ENCODE measurements at regions not wholly inside any gene's neighbourhood (a gene's known extent, or its start where the extent isn't known, plus 50 kb on each side); places are given as distances from the start of the nearest gene placed in this dataset.

DNA sequence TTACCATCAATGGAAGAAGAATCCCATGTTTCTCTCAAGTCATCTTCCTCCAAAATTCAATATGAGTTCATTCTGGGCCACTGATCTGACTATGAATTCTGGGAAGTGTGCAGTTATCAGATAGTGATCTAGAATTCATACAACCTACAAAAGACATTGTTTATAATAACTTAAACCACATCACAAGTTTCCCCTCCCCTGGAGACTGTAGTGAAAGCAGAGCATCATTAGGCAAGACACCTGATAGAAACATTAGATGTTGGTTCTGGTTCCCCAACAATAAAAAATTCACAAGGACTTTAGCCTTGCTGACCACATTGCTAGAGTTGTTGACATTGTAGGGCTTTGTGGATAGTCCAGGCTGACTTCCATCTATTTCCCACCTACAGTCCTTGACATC lies 506.4 kb upstream of the JAG1 start:
- TF ChIP-seq DNMT1 (CRISPR knock-in tag; IDR thresholded peaks at IDR 0.05) (no peak), CREB1 (IDR thresholded peaks at IDR 0.05) (no peak), CREB1 (CRISPR knock-in tag; IDR thresholded peaks at IDR 0.05) (no peak), SMYD3 (CRISPR knock-in tag; IDR thresholded peaks at IDR 0.05) (no peak), MZF1 (CRISPR knock-in tag; IDR thresholded peaks at IDR 0.05; ENCODE audit: borderline replicate concordance) (no peak), POLR2AphosphoS5 (IDR thresholded peaks at IDR 0.05; ENCODE audit: low read depth, low read length) (no peak), YY1 (IDR thresholded peaks at IDR 0.05; ENCODE audit: insufficient read depth, insufficient replicate concordance, low read depth, low read length) (no peak), ARNT2 (CRISPR knock-in tag; IDR thresholded peaks at IDR 0.05; ENCODE audit: low read depth) (no peak), MIER2 (CRISPR knock-in tag; IDR thresholded peaks at IDR 0.05) (no peak), CHCHD3 (CRISPR knock-in tag; IDR thresholded peaks at IDR 0.05) (no peak), ZNF674 (CRISPR knock-in tag; IDR thresholded peaks at IDR 0.05; ENCODE audit: low read depth) (no peak)
- TF ChIP-seq, protein P1, sequence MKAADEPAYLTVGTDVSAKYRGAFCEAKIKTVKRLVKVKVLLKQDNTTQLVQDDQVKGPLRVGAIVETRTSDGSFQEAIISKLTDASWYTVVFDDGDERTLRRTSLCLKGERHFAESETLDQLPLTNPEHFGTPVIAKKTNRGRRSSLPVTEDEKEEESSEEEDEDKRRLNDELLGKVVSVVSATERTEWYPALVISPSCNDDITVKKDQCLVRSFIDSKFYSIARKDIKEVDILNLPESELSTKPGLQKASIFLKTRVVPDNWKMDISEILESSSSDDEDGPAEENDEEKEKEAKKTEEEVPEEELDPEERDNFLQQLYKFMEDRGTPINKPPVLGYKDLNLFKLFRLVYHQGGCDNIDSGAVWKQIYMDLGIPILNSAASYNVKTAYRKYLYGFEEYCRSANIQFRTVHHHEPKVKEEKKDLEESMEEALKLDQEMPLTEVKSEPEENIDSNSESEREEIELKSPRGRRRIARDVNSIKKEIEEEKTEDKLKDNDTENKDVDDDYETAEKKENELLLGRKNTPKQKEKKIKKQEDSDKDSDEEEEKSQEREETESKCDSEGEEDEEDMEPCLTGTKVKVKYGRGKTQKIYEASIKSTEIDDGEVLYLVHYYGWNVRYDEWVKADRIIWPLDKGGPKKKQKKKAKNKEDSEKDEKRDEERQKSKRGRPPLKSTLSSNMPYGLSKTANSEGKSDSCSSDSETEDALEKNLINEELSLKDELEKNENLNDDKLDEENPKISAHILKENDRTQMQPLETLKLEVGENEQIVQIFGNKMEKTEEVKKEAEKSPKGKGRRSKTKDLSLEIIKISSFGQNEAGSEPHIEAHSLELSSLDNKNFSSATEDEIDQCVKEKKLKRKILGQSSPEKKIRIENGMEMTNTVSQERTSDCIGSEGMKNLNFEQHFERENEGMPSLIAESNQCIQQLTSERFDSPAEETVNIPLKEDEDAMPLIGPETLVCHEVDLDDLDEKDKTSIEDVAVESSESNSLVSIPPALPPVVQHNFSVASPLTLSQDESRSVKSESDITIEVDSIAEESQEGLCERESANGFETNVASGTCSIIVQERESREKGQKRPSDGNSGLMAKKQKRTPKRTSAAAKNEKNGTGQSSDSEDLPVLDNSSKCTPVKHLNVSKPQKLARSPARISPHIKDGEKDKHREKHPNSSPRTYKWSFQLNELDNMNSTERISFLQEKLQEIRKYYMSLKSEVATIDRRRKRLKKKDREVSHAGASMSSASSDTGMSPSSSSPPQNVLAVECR (CRISPR knock-in tag; IDR thresholded peaks at IDR 0.05; ENCODE audit: borderline replicate concordance) = no peak
